NB4 (cell line): ENCODE measurements at regions not wholly inside any gene's neighbourhood (a gene's known extent, or its start where the extent isn't known, plus 50 kb on each side); places are given as distances from the start of the nearest gene placed in this dataset.

ENCODE experiments used
- CTCF ChIP-seq: IDR thresholded peaks from one replicate; pipeline ENCODE4 v1.5.1; 2012; ENCODE audit warnings: low read depth, low read length
- POLR2A ChIP-seq: IDR thresholded peaks from 2 replicates; pipeline ENCODE4 v1.6.1; 2011; ENCODE audit warnings: mild to moderate bottlenecking; ENCODE audit not compliant: insufficient read length; ENCODE audit errors: extremely low read depth

- TF ChIP-seq CTCF (no peak), POLR2A (no peak)
These were observed 527.7 kb downstream of the EPHA3 start for GRCh38 chr3:89635137-89635536.
